HUES64 (cell line): ENCODE measurements at regions not wholly inside any gene's neighbourhood (a gene's known extent, or its start where the extent isn't known, plus 50 kb on each side); places are given as distances from the start of the nearest gene placed in this dataset.

Experiments used
- H3K27ac ChIP-seq: 2 replicates; pipeline ENCODE4 v1.7.0; 2013; ENCODE audit warnings: low read depth, low read length, inconsistent platforms
- H3K27me3 ChIP-seq: 2 replicates; pipeline ENCODE4 v1.6.1; 2013; ENCODE audit warnings: mild to moderate bottlenecking, low read length; ENCODE audit not compliant: insufficient read depth
- H3K36me3 ChIP-seq: 2 replicates; pipeline ENCODE4 v1.6.1; 2013; ENCODE audit warnings: mild to moderate bottlenecking, low read length; ENCODE audit not compliant: insufficient read depth
- H3K4me1 ChIP-seq: 2 replicates; pipeline ENCODE4 v1.6.1; 2013; ENCODE audit warnings: mild to moderate bottlenecking, low read length, moderate library complexity; ENCODE audit not compliant: insufficient read depth
- H3K4me3 ChIP-seq: 2 replicates; pipeline ENCODE4 v1.5.1; 2013; ENCODE audit warnings: mild to moderate bottlenecking, low read length, moderate library complexity
- H3K9ac ChIP-seq: 2 replicates; pipeline ENCODE4 v1.6.1; 2013; ENCODE audit warnings: mild to moderate bottlenecking, low read depth, low read length
- H3K9me3 ChIP-seq: 2 replicates; pipeline ENCODE4 v1.6.1; 2013; ENCODE audit warnings: low read depth, low read length; ENCODE audit not compliant: insufficient read depth
- WGBS: fragments of 150-250, 120-280 bp; methylation state at CpG from one replicate; pipeline ENCODE4 v1.1.7; 2013; ENCODE audit warnings: missing lambda C conversion rate; 5-methylcytosine and 5-hydroxymethylcytosine counted together

- 60% methylated on average over 1 of the region's 2 CpGs for WGBS
- no peaks in the 10 kb centered on the region for H3K27me3 ChIP-seq
- H3K4me1 ChIP-seq = peaks cover 7% of the 10 kb centered on the region; the same call in 1 of the 2 replicates
- H3K27ac ChIP-seq = no peak overlapping the region
- H3K9ac ChIP-seq = no peak overlapping the region
- no peaks in the 10 kb centered on the region for H3K9me3 ChIP-seq
- no peaks in the 10 kb centered on the region for H3K36me3 ChIP-seq
- H3K4me3 ChIP-seq = no peak overlapping the region
Observed at GRCh38 chr15:35678774-35679173, 132.8 kb upstream of the DPH6 start.

GRCh38 chr15:35679186-35679585, 133.2 kb upstream of the DPH6 start:
- Histone ChIP-seq H3K36me3 (no peaks in the 10 kb centered on the region), H3K9ac (no peak overlapping the region), H3K27me3 (no peaks in the 10 kb centered on the region), H3K27ac (no peak overlapping the region), H3K4me3 (no peak overlapping the region), H3K4me1 (peaks cover 7% of the 10 kb centered on the region; the same call in 1 of the 2 replicates), H3K9me3 (no peaks in the 10 kb centered on the region)
- no CpG with 5 or more reads among the region's 1 CpG for WGBS

GRCh38 chr15:35680951-35681350, 135.0 kb upstream of the DPH6 start:
- Histone ChIP-seq H3K36me3 (no peaks in the 10 kb centered on the region), H3K27ac (no peak overlapping the region), H3K4me3 (no peak overlapping the region), H3K9me3 (no peaks in the 10 kb centered on the region), H3K4me1 (peaks cover 7% of the 10 kb centered on the region; the same call in 1 of the 2 replicates), H3K27me3 (no peaks in the 10 kb centered on the region), H3K9ac (no peak overlapping the region)
- 93% methylated on average over 1 of the region's 1 CpG for WGBS

- 93% methylated on average over 1 of the region's 1 CpG for WGBS
Observed at GRCh38 chr15:35686347-35686746, 140.4 kb upstream of the DPH6 start.

GRCh38 chr15:35689266-35689665, 143.3 kb upstream of the DPH6 start:
- Histone ChIP-seq H3K27me3 (no peaks in the 10 kb centered on the region), H3K4me1 (peaks cover 6% of the 10 kb centered on the region; the same call in 1 of the 2 replicates), H3K9me3 (no peaks in the 10 kb centered on the region), H3K27ac (no peak overlapping the region), H3K9ac (no peak overlapping the region), H3K4me3 (no peak overlapping the region), H3K36me3 (no peaks in the 10 kb centered on the region)
- 95% methylated on average over 6 of the region's 6 CpGs for WGBS

More at GRCh38 chr15:35686347-35686746, 140.4 kb upstream of the DPH6 start:
- Histone ChIP-seq H3K9me3 (no peaks in the 10 kb centered on the region), H3K27me3 (no peaks in the 10 kb centered on the region), H3K9ac (no peak overlapping the region), H3K4me1 (peaks cover 6% of the 10 kb centered on the region; the same call in 1 of the 2 replicates), H3K27ac (no peak overlapping the region), H3K4me3 (no peak overlapping the region), H3K36me3 (no peaks in the 10 kb centered on the region)

GRCh38 chr15:35690089-35690488, 144.1 kb upstream of the DPH6 start:
- Histone ChIP-seq H3K9ac (no peak overlapping the region), H3K9me3 (no peaks in the 10 kb centered on the region), H3K27me3 (no peaks in the 10 kb centered on the region), H3K27ac (no peak overlapping the region), H3K36me3 (no peaks in the 10 kb centered on the region), H3K4me3 (no peak overlapping the region), H3K4me1 (peaks cover 6% of the 10 kb centered on the region; the same call in 1 of the 2 replicates)
- WGBS = 82% methylated on average over 1 of the region's 1 CpG

GRCh38 chr15:35690698-35691116, 144.7 kb upstream of the DPH6 start:
- no peak overlapping the region for H3K27ac ChIP-seq
- no peak overlapping the region for H3K9ac ChIP-seq
- H3K27me3 ChIP-seq = no peaks in the 10 kb centered on the region
- no peaks in the 10 kb centered on the region for H3K36me3 ChIP-seq
- H3K4me1 ChIP-seq = peaks cover 6% of the 10 kb centered on the region; the same call in 1 of the 2 replicates
- H3K4me3 ChIP-seq = no peak overlapping the region
- no peaks in the 10 kb centered on the region for H3K9me3 ChIP-seq
- WGBS = 69% methylated on average over 1 of the region's 1 CpG

- 96% methylated on average over 4 of the region's 4 CpGs for WGBS
- H3K4me3 ChIP-seq = no peak overlapping the region
- H3K9ac ChIP-seq = no peak overlapping the region
- H3K4me1 ChIP-seq = peaks cover 6% of the 10 kb centered on the region; the same call in 1 of the 2 replicates
- H3K9me3 ChIP-seq = no peaks in the 10 kb centered on the region
- H3K27me3 ChIP-seq = no peaks in the 10 kb centered on the region
- H3K36me3 ChIP-seq = no peaks in the 10 kb centered on the region
- no peak overlapping the region for H3K27ac ChIP-seq
Observed at GRCh38 chr15:35691173-35691761, 145.3 kb upstream of the DPH6 start.

- no peak overlapping the region for H3K4me3 ChIP-seq
- no peaks in the 10 kb centered on the region for H3K9me3 ChIP-seq
- WGBS = 92% methylated on average over 2 of the region's 2 CpGs
- H3K36me3 ChIP-seq = no peaks in the 10 kb centered on the region
- no peaks in the 10 kb centered on the region for H3K27me3 ChIP-seq
- H3K9ac ChIP-seq = no peak overlapping the region
- H3K4me1 ChIP-seq = peaks cover 14% of the 10 kb centered on the region
- H3K27ac ChIP-seq = no peak overlapping the region
Observed at GRCh38 chr15:35691891-35692867, 146.2 kb upstream of the DPH6 start.

GRCh38 chr15:35693286-35693685, 147.3 kb upstream of the DPH6 start:
- Histone ChIP-seq H3K9me3 (no peaks in the 10 kb centered on the region), H3K4me3 (no peak overlapping the region), H3K36me3 (no peaks in the 10 kb centered on the region), H3K9ac (no peak overlapping the region), H3K4me1 (peaks cover 25% of the 10 kb centered on the region), H3K27ac (no peak overlapping the region), H3K27me3 (no peaks in the 10 kb centered on the region)
- 85% methylated on average over 2 of the region's 2 CpGs for WGBS

- no peaks in the 10 kb centered on the region for H3K27me3 ChIP-seq
- H3K9me3 ChIP-seq = no peaks in the 10 kb centered on the region
- no peak overlapping the region for H3K9ac ChIP-seq
- H3K36me3 ChIP-seq = no peaks in the 10 kb centered on the region
- H3K4me3 ChIP-seq = no peak overlapping the region
- WGBS = 99% methylated on average over 2 of the region's 3 CpGs
- no peak overlapping the region for H3K27ac ChIP-seq
- H3K4me1 ChIP-seq = peaks cover 31% of the 10 kb centered on the region
Observed at GRCh38 chr15:35693886-35694285, 147.9 kb upstream of the DPH6 start.
